HG03196 (cell line): ENCODE measurements at regions not wholly inside any gene's neighbourhood (a gene's known extent, or its start where the extent isn't known, plus 50 kb on each side); places are given as distances from the start of the nearest gene placed in this dataset.
"Not testable (repeated sequence)": the region's sequence is repeated elsewhere in the genome, so short reads cannot be mapped to it uniquely, and the experiment has no call there.

ENCODE experiments used
- ATAC-seq: cut with Tn5 transposase; IDR thresholded peaks from one replicate; pipeline ENCODE4 v1.9.1; 2021; ENCODE audit not compliant: unreplicated experiment

GRCh38 chr5:125481506-125482465, 735.3 kb upstream of the ZNF608 start:
- ATAC-seq, result no peak

DNA sequence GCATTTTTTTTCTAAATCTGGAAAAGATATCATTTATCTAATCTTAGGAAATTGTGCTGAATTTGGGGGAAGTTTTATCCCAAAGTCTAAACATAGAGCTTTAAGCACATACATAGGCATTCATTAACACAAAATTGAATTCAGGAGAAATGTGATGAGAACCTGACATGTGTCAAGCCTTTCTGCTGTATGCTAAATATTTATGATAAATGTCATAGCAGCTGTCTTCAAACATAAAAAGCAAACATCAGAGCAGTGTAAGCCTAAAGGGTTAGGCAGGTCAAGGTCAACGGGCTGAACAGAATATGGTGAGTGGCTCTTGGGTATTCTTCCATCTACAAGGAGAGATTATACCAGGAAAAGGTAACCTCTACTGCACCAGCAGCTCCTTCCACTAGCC, 737.2 kb upstream of the ZNF608 start:
- no peak for ATAC-seq

- no peak for ATAC-seq
These were observed 737.9 kb upstream of the ZNF608 start for GRCh38 chr5:125484272-125484741.

- no peak for ATAC-seq
These were observed 738.6 kb upstream of the ZNF608 start for GRCh38 chr5:125484742-125485641.

- no peak for ATAC-seq
These were observed 739.3 kb upstream of the ZNF608 start for GRCh38 chr5:125485771-125486170.

GRCh38 chr5:125486634-125487033, 740.2 kb upstream of the ZNF608 start:
- no peak for ATAC-seq

GRCh38 chr5:125487231-125487630, 740.8 kb upstream of the ZNF608 start:
- no peak for ATAC-seq

DNA sequence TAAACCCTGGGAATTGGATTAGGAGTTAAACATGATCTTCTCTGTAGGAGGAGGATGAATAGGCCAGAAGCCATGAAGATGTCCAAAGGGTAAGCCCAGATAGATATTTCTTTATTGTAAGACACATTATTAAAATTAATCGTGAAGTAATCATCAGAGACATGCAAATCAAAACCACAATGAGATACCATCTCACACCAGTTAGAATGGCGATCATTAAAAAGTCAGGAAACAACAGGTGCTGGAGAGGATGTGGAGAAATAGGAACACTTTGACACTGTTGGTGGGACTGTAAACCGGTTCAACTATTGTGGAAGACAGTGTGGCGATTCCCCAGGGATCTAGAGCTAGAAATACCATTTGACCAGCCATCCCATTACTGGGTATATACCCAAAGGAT, 741.2 kb upstream of the ZNF608 start:
- ATAC-seq, result not testable (repeated sequence)

- ATAC-seq, result no peak
These were observed 742.7 kb upstream of the ZNF608 start for GRCh38 chr5:125489146-125489545.

GRCh38 chr5:125491986-125492492, 745.6 kb upstream of the ZNF608 start:
- ATAC-seq, result no peak

GRCh38 chr5:125492977-125493376, 746.5 kb upstream of the ZNF608 start:
- ATAC-seq, result no peak

- no peak for ATAC-seq
These were observed 750.0 kb upstream of the ZNF608 start for GRCh38 chr5:125496393-125496792.

GRCh38 chr5:125497651-125498050, 751.2 kb upstream of the ZNF608 start:
- ATAC-seq, result no peak

- no peak for ATAC-seq
These were observed 753.3 kb upstream of the ZNF608 start for GRCh38 chr5:125499636-125500332.

- ATAC-seq, result no peak
These were observed 755.0 kb upstream of the ZNF608 start for GRCh38 chr5:125501396-125501795.

DNA sequence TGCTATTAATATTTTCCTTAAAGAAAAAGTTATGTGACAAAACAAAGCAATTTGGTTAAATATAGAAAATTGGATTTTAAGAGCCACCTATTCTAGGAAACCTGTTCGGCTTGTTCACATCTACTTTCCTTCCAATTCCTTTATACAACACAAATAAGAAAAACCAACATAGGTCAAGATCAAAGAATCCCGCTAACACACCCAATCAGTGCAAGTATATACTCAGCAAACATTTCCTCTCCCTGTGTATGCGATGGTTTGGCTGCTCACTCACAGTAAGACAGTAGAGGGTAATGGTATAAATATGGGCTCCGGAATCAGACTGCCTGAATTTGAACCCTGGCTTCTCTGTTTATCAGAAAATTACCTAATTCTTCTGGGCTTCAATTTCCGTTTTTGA, 757.5 kb upstream of the ZNF608 start:
- no peak for ATAC-seq

DNA sequence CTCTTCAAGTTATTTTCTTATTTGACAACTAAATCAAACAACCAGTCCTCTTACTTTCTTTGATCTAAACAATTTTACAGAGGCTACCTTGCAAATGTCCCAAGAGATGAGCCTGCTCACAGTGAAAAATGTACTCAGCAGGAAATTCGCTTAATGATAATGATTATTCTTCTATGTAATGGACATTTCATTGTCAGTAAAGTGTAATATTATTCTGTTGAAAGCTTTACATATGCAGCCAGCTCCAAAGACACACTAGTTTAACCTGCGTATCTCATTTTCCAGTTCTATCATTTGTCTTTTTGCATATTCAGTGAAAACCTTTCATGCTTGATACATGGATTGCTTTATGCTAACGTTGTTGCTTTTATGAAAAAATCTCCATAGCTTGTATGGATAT, 758.7 kb upstream of the ZNF608 start:
- no peak for ATAC-seq

- ATAC-seq, result no peak
These were observed 759.7 kb upstream of the ZNF608 start for GRCh38 chr5:125506124-125506523.

GRCh38 chr5:125508225-125508624, 761.8 kb upstream of the ZNF608 start:
- ATAC-seq, result no peak

DNA sequence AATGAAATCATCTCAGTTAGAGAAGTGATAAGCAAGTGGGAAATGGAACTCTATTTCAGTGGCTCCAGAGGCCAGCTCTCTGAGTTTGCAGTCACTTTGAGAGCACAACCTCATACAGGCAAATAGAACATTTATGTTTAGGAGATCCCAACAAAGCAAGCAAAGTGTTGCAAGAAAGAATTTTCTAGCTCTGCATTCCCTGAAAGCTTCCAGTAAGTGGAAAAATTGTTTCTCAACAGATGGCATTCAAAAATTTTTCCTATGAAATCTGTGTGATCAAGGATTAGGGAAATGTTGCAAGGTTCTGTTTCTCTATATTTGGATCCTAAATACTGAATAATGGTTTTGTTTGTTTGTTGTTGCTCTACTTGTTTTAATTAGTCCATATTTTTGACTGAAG, 764.2 kb upstream of the ZNF608 start:
- no peak for ATAC-seq
